OCI-LY7 (cell line): ENCODE measurements at regions not wholly inside any gene's neighbourhood (a gene's known extent, or its start where the extent isn't known, plus 50 kb on each side); places are given as distances from the start of the nearest gene placed in this dataset.

Experiments
- CTCF ChIP-seq: fragments of 200-600 bp; sonication (generic); conservative IDR thresholded peaks from 2 replicates; pipeline ENCODE4 v1.5.1; 2014; ENCODE audit warnings: mild to moderate bottlenecking, antibody characterized with exemption, low read length, moderate library complexity, mixed read lengths
- EZH2phosphoT487 ChIP-seq: fragments of 200-600 bp; sonication (generic); IDR thresholded peaks from 2 replicates; pipeline ENCODE4 v1.6.1; 2018; ENCODE audit warnings: low read depth, borderline replicate concordance, mild to moderate bottlenecking, mixed run types, antibody characterized with exemption, low read length, moderate library complexity, mixed read lengths

GRCh38 chr16:27722892-27723450 is 173.0 kb downstream of the KATNIP start:
- TF ChIP-seq CTCF (no peak), EZH2phosphoT487 (no peak)
